PFSK-1 (cell line): ENCODE measurements at regions not wholly inside any gene's neighbourhood (a gene's known extent, or its start where the extent isn't known, plus 50 kb on each side); places are given as distances from the start of the nearest gene placed in this dataset.

Experiments used
- FOXP2 ChIP-seq: optimal IDR thresholded peaks from 2 replicates; pipeline ENCODE3; 2011; ENCODE audit warnings: borderline replicate concordance, control low read depth, inconsistent platforms; ENCODE audit not compliant: insufficient read depth; ENCODE audit errors: extremely low read length, extremely low read depth
- POLR2AphosphoS5 ChIP-seq: IDR thresholded peaks from 2 replicates; pipeline ENCODE4 v1.6.1; 2012; ENCODE audit warnings: low read depth, mild to moderate bottlenecking, control low read depth, low read length, moderate library complexity
- SIN3A ChIP-seq: IDR thresholded peaks from 2 replicates; pipeline ENCODE4 v1.6.1; 2012; ENCODE audit warnings: mild to moderate bottlenecking, low read length, moderate library complexity, borderline replicate concordance; ENCODE audit not compliant: insufficient read depth
- TAF1 ChIP-seq: IDR thresholded peaks from 2 replicates; pipeline ENCODE4 v1.6.1; 2012; ENCODE audit warnings: low read length, control low read depth, borderline replicate concordance; ENCODE audit not compliant: insufficient read depth
- TF ChIP-seq, protein P1 (sequence below), 2 experiments: IDR thresholded peaks; 2 replicates each; pipeline versions ENCODE4 v1.6.1 to v1.8.0; 2011 to 2012; ENCODE audit warnings: low read depth in 2 of 2, low read length in 2 of 2, control low read depth in 1 of 2, inconsistent platforms in 1 of 2, mild to moderate bottlenecking in 1 of 2, moderate library complexity in 1 of 2; ENCODE audit not compliant: insufficient read depth in 1 of 2

DNA sequence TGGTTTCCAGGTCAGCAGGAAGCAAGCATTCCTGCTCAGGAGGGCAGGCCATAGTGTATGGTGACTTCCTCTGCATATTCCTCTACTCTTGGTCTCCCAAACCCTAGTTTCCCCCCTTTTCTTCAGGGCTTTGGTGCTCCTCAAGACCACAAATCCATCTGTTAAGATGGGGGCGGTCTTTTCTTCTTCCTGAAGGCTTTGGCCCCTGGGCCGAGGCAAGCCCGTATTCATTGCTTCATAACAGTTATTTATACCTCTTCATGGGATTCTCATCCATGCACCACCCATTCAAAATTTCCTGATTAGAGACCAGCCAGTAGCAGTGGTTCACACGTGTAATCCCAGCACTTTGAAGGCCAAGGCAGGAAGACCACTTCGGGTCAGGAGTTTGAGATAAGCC, 62.1 kb upstream of the IL12A start:
- TF ChIP-seq SIN3A = no peak
- TF ChIP-seq TAF1 = no peak
- TF ChIP-seq FOXP2 = no peak
- no peak for TF ChIP-seq POLR2AphosphoS5
- TF ChIP-seq, protein P1, sequence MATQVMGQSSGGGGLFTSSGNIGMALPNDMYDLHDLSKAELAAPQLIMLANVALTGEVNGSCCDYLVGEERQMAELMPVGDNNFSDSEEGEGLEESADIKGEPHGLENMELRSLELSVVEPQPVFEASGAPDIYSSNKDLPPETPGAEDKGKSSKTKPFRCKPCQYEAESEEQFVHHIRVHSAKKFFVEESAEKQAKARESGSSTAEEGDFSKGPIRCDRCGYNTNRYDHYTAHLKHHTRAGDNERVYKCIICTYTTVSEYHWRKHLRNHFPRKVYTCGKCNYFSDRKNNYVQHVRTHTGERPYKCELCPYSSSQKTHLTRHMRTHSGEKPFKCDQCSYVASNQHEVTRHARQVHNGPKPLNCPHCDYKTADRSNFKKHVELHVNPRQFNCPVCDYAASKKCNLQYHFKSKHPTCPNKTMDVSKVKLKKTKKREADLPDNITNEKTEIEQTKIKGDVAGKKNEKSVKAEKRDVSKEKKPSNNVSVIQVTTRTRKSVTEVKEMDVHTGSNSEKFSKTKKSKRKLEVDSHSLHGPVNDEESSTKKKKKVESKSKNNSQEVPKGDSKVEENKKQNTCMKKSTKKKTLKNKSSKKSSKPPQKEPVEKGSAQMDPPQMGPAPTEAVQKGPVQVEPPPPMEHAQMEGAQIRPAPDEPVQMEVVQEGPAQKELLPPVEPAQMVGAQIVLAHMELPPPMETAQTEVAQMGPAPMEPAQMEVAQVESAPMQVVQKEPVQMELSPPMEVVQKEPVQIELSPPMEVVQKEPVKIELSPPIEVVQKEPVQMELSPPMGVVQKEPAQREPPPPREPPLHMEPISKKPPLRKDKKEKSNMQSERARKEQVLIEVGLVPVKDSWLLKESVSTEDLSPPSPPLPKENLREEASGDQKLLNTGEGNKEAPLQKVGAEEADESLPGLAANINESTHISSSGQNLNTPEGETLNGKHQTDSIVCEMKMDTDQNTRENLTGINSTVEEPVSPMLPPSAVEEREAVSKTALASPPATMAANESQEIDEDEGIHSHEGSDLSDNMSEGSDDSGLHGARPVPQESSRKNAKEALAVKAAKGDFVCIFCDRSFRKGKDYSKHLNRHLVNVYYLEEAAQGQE (IDR thresholded peaks at IDR 0.05; ENCODE audit: insufficient read depth in 1 of 2, low read depth in 2 of 2, low read length in 2 of 2) = no peak

DNA sequence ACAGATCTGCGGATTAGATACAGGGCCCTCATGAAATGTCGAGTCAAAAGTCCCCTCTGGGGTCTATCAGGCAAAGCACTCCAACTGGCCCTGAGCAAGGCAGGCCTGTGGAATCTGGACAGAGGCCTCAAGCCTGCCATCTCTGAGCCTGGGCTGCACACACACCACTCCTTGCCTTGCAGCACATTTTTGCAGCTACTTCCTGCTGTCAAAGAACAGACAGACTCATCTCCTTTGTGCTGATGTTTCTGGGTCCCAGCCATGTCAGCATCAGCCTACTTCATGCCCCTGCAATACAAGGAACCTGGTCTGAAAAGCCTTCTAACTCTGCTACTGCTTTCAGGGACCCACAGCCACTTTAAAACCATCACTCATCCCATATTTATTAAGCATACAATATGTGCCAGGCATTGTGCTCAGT, 60.6 kb upstream of the IL12A start:
- TF ChIP-seq TAF1 (no peak), POLR2AphosphoS5 (no peak), FOXP2 (no peak), SIN3A (no peak)
- TF ChIP-seq, protein P1 (IDR thresholded peaks at IDR 0.05; ENCODE audit: insufficient read depth in 1 of 2, low read depth in 2 of 2, low read length in 2 of 2) = no peak

DNA sequence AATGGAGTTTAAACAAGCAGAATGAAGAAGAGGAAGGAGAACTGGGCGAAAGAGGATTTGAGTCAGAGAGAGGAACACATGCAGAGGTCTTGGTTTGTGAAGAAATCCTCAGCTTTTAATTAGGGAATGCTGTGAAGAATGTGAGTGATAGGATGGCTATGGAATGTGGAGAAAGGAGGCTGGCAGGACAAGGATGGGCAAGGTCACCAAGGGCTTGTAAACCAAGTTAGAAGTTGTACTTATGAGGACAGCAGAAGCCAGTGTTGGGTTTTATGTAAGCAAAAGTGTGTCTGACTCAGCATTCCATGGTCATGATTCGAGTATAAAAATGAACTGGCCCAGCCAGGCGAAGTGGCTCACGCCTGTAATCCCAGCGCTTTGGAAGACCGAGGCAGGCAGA, 60.0 kb upstream of the IL12A start:
- no peak for TF ChIP-seq POLR2AphosphoS5
- TF ChIP-seq SIN3A = no peak
- TF ChIP-seq, protein P1 (IDR thresholded peaks at IDR 0.05; ENCODE audit: insufficient read depth in 1 of 2, low read depth in 2 of 2, low read length in 2 of 2) = no peak
- TF ChIP-seq TAF1 = no peak
- no peak for TF ChIP-seq FOXP2

DNA sequence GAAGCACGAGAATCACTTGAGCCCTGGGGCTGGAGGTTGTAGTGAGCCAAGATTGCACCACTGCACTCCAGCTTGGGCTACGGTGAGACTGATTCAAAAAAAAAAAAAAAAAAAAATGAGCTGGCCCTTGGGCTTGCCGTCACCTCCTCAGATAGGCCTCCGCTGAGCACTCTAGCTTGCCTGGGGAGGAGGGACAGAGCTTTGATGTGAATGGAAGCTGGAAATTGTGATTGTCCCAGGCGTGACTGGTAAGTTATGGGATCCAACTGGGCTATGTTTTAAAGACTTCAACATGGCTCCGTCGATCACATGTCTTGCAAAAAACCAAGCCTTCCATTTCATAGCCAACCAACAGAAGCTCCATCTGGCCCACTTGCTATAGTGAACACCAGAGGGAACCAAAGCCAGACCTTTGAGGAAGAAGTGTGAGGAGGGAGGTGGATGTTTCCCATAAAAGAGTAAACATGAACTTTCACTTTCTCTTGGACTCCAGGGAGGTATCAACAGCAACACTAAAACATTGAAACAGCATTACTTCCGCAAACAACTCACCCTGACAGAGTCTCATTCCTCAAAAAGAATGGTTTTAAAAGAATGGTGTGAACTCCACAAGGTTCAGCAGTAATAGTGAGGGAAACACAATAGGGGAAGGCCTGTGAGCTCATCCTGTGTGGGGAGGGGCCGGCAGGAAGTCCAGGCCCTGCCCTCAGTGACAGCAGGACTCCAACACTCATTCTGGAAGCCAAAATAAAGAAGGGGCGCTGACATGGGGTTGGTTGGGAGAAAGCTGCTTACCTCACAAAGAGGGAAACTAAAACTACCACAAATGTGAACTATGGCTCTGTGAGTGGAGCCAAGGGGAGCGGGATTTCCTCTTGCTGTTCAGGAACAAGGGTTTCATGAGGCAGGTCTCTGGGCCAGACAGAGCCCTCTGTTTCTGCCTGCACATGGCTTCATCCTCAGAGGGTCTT, 59.2 kb upstream of the IL12A start:
- TF ChIP-seq TAF1 = no peak
- TF ChIP-seq, protein P1 (IDR thresholded peaks at IDR 0.05; ENCODE audit: insufficient read depth in 1 of 2, low read depth in 2 of 2, low read length in 2 of 2) = no peak
- no peak for TF ChIP-seq FOXP2
- no peak for TF ChIP-seq SIN3A
- no peak for TF ChIP-seq POLR2AphosphoS5
